Nephron (organoid): ENCODE measurements at regions not wholly inside any gene's neighbourhood (a gene's known extent, or its start where the extent isn't known, plus 50 kb on each side); places are given as distances from the start of the nearest gene placed in this dataset.
A peak's percentile ranks its signal among the peaks of the same experiment; 100 is the strongest.

Experiments
- H3K27ac Mint-ChIP-seq, 3 experiments: 2 replicates each; pipeline ENCODE4 v1.8.0; 2020; ENCODE audit warnings: mixed read lengths in 3 of 3, mild to moderate bottlenecking in 2 of 3, moderate library complexity in 1 of 3
- H3K27me3 Mint-ChIP-seq: 2 replicates; pipeline ENCODE4 v1.8.0; 2021; ENCODE audit warnings: low read depth, mild to moderate bottlenecking, moderate library complexity, mixed read lengths
- H3K36me3 Mint-ChIP-seq: 2 replicates; pipeline ENCODE4 v1.8.0; 2020; ENCODE audit warnings: low read depth, mixed read lengths
- H3K4me1 Mint-ChIP-seq: 2 replicates; pipeline ENCODE4 v1.8.0; 2020; ENCODE audit warnings: mixed read lengths
- H3K4me3 Mint-ChIP-seq, 3 experiments: 2 replicates each; pipeline ENCODE4 v1.8.0; 2020; ENCODE audit warnings: mild to moderate bottlenecking in 3 of 3, mixed read lengths in 3 of 3, moderate library complexity in 2 of 3
- H3K9me3 Mint-ChIP-seq: 2 replicates; pipeline ENCODE4 v1.8.0; 2020; ENCODE audit warnings: mixed read lengths
- CTCF ChIP-seq, 3 experiments: fragments of 200-600 bp; sonication (generic); IDR thresholded peaks; one replicate each; pipeline ENCODE4 v1.5.0; 2021; ENCODE audit warnings: antibody characterized with exemption in 3 of 3; ENCODE audit not compliant: unreplicated experiment in 3 of 3

DNA sequence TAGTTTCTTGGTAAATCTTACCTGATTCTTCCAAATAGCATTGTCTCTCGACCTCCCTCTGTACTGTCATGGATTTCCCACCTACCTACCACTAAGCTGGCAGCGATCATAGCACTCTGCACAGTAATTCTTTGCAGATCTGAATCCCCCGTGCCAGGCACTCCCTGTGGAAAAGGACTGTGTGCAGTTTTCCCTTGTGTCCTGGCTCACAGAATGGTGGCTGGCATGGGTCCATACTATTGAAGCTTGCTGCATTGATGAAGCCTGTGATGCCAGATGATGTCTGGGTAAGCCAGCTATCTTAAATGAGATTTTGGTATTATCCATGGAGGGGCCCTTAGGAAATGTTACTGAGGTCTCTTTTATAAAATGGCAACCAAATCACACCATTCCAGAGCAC, 135.7 kb downstream of the RPAP3 start:
- H3K27me3 Mint-ChIP-seq, result no peaks in the 10 kb centered on the region
- no peak overlapping the region for H3K27ac Mint-ChIP-seq
- H3K36me3 Mint-ChIP-seq, result no peaks in the 10 kb centered on the region
- no peaks in the 10 kb centered on the region for H3K9me3 Mint-ChIP-seq
- TF ChIP-seq CTCF (IDR thresholded peaks at IDR 0.05; ENCODE audit: unreplicated experiment in 3 of 3), result no peak
- H3K4me3 Mint-ChIP-seq, result no peak overlapping the region
- H3K4me1 Mint-ChIP-seq, result no peaks in the 10 kb centered on the region

- H3K9me3 Mint-ChIP-seq, result no peaks in the 10 kb centered on the region
- H3K27me3 Mint-ChIP-seq, result no peaks in the 10 kb centered on the region
- H3K36me3 Mint-ChIP-seq, result no peaks in the 10 kb centered on the region
- peak overlapping the region in 1 of 3 experiments; percentile 48 for H3K27ac Mint-ChIP-seq
- no peak overlapping the region for H3K4me3 Mint-ChIP-seq
- H3K4me1 Mint-ChIP-seq, result no peaks in the 10 kb centered on the region
- no peak for TF ChIP-seq CTCF (IDR thresholded peaks at IDR 0.05; ENCODE audit: unreplicated experiment in 3 of 3)
Measured at GRCh38 chr12:47562201-47562600, 143.6 kb downstream of the RPAP3 start.

DNA sequence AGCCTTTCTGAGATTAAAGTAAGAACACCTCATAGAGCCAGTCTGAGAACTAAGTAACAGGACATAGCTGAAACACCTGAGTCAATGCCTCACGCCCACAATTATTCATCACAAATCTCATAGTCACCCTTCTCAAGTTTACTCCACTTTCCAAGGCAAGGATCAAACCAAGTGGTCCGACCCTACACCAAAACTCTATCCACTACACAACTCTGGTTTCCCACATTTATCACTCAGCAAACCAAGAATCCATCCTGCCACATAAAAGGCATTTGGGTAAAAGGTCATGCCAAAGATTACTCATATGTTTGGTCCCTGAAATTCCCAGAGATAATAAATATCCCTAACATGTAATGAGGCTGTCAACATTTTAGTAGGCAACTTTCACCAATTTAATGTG, 144.1 kb downstream of the RPAP3 start:
- Mint-ChIP-seq H3K27ac (peak overlapping the region in 1 of 3 experiments; percentile 48), H3K4me3 (no peak overlapping the region), H3K4me1 (no peaks in the 10 kb centered on the region), H3K9me3 (no peaks in the 10 kb centered on the region), H3K27me3 (no peaks in the 10 kb centered on the region), H3K36me3 (no peaks in the 10 kb centered on the region)
- TF ChIP-seq CTCF (IDR thresholded peaks at IDR 0.05; ENCODE audit: unreplicated experiment in 3 of 3), result no peak

GRCh38 chr12:47560415-47560814, 145.4 kb downstream of the RPAP3 start:
- no peak for TF ChIP-seq CTCF (IDR thresholded peaks at IDR 0.05; ENCODE audit: unreplicated experiment in 3 of 3)
- H3K27me3 Mint-ChIP-seq, result no peaks in the 10 kb centered on the region
- H3K4me3 Mint-ChIP-seq, result no peak overlapping the region
- H3K36me3 Mint-ChIP-seq, result no peaks in the 10 kb centered on the region
- no peak overlapping the region for H3K27ac Mint-ChIP-seq
- H3K9me3 Mint-ChIP-seq, result no peaks in the 10 kb centered on the region
- no peaks in the 10 kb centered on the region for H3K4me1 Mint-ChIP-seq

DNA sequence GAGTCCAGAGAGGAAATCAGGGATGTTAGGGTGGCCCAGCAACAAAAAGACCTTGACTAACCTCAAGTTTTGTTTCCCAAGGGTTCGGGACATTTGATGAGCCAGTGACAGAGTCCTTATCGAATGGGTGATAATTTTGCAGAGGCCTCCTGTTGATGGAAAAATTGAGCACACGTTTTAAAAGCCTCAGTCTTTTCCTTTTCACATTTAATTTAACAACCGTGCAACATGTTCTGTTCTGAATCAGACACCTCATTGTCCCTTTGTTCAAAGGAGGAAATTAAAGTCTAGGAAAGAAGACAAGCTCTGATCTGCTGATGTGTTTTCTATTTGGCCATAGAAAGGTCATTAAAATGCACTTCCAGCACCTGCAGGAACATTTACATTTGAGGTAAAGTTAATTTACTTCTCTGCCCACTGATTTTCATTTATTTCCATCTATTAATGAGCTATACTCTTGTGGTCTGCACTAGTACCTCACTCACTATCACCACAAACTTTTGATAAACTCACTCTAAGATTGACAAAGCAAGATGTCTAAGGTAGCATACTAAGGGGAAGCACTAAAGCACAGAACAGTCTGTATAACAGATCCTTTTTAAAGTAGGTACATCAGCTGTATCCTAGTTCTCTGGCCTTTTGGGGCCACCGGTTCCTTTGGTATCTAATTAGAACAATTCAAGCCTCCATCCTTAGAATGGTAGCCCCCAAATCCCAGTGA, 147.0 kb downstream of the RPAP3 start:
- Mint-ChIP-seq H3K9me3 (peaks cover 4% of the 10 kb centered on the region), H3K27me3 (no peaks in the 10 kb centered on the region), H3K36me3 (no peaks in the 10 kb centered on the region), H3K27ac (no peak overlapping the region), H3K4me1 (no peaks in the 10 kb centered on the region), H3K4me3 (no peak overlapping the region)
- TF ChIP-seq CTCF (IDR thresholded peaks at IDR 0.05; ENCODE audit: unreplicated experiment in 3 of 3), result no peak

GRCh38 chr12:47557386-47557785, 148.4 kb downstream of the RPAP3 start:
- H3K9me3 Mint-ChIP-seq, result peaks cover 13% of the 10 kb centered on the region
- no peak for TF ChIP-seq CTCF (IDR thresholded peaks at IDR 0.05; ENCODE audit: unreplicated experiment in 3 of 3)
- H3K4me3 Mint-ChIP-seq, result no peak overlapping the region
- H3K36me3 Mint-ChIP-seq, result no peaks in the 10 kb centered on the region
- H3K27ac Mint-ChIP-seq, result no peak overlapping the region
- no peaks in the 10 kb centered on the region for H3K27me3 Mint-ChIP-seq
- H3K4me1 Mint-ChIP-seq, result no peaks in the 10 kb centered on the region
